ENCODE measurements at regions not wholly inside any gene's neighbourhood (a gene's known extent, or its start where the extent isn't known, plus 50 kb on each side); places are given as distances from the start of the nearest gene placed in this dataset.

GRCh38 chr5:29924107-29924506 lies 1269.4 kb upstream of the CDH6 start:
- no peaks in the 10 kb centered on the region for H3K4me1 ChIP-seq (ENCODE audit: insufficient read depth, low read length)
- H3K79me2 ChIP-seq (ENCODE audit: insufficient read depth, low read length), result no peaks in the 10 kb centered on the region
- no peak overlapping the region for H3K4ac ChIP-seq (ENCODE audit: low read depth, low read length)
- no peak overlapping the region for H4K8ac ChIP-seq (replicated peaks; ENCODE audit: insufficient read length, low read depth, low read length)
- H3K9me3 ChIP-seq (ENCODE audit: control insufficient read depth, low read depth, low read length), result no peaks in the 10 kb centered on the region
- no peak for DNase-seq
- H2BK20ac ChIP-seq (ENCODE audit: low read depth, low read length, poor library complexity, severe bottlenecking), result no peak overlapping the region
- H3K9me3 Mint-ChIP-seq, result no peaks in the 10 kb centered on the region
- H2BK12ac ChIP-seq (ENCODE audit: insufficient read length, low read depth, low read length), result no peak overlapping the region
- no peaks in the 10 kb centered on the region for H3K4me1 Mint-ChIP-seq
- H2BK5ac ChIP-seq (ENCODE audit: insufficient read length, low read length), result no peak overlapping the region
- no peak overlapping the region for H3K56ac ChIP-seq (ENCODE audit: insufficient read length, low read depth, low read length)
- WGBS (ENCODE audit: extremely low coverage, insufficient read length, low lambda C conversion rate), result no CpG with 5 or more reads among the region's 2 CpGs
- H3T11ph ChIP-seq (ENCODE audit: low read length), result no peak overlapping the region
- no peak overlapping the region for H2AFZ ChIP-seq (ENCODE audit: low read length)
- H2AK5ac ChIP-seq (ENCODE audit: insufficient read length, low read length), result no peak overlapping the region
- H3K27me3 Mint-ChIP-seq (ENCODE audit: low read depth), result no peaks in the 10 kb centered on the region
- no peak overlapping the region for H4K91ac ChIP-seq (ENCODE audit: insufficient read length, low read depth, low read length)
- H3K9ac ChIP-seq (ENCODE audit: extremely low read depth, insufficient read length, low read length), result no peak overlapping the region
- no peaks in the 10 kb centered on the region for H3K27me3 ChIP-seq (ENCODE audit: insufficient read depth, low read length)
- H2BK15ac ChIP-seq (ENCODE audit: low read depth, low read length), result no peak overlapping the region
- no peaks in the 10 kb centered on the region for H3K23me2 ChIP-seq (ENCODE audit: insufficient read length, low read depth, low read length, poor library complexity, severe bottlenecking)
- H4K5ac ChIP-seq (ENCODE audit: insufficient read length, low read depth, low read length), result no peak overlapping the region
- no peak overlapping the region for H3K14ac ChIP-seq (ENCODE audit: insufficient read depth, low read length)
- H3K79me1 ChIP-seq (ENCODE audit: insufficient read depth, low read depth, low read length, poor library complexity, severe bottlenecking), result no peaks in the 10 kb centered on the region
- H3K27ac Mint-ChIP-seq, result no peak overlapping the region
- no peaks in the 10 kb centered on the region for H4K20me1 ChIP-seq (ENCODE audit: control insufficient read depth, insufficient read depth, insufficient read length)
- no peak overlapping the region for H2BK120ac ChIP-seq (ENCODE audit: low read depth, low read length, poor library complexity, severe bottlenecking)
- no peak overlapping the region for H3K18ac ChIP-seq (ENCODE audit: insufficient read length, low read depth, low read length)
- no peak overlapping the region for H3K4me3 Mint-ChIP-seq
- no peak for TF ChIP-seq CTCF (conservative IDR thresholded peaks at IDR 0.05)
- H3K27ac ChIP-seq (ENCODE audit: insufficient read length, low read depth, low read length), result no peak overlapping the region
- no peaks in the 10 kb centered on the region for H3K36me3 Mint-ChIP-seq (ENCODE audit: insufficient read depth in 1 of 3, low read depth in 3 of 3)
- no peak overlapping the region for H3K23ac ChIP-seq (ENCODE audit: insufficient read length, low read depth, low read length)
- H3K4me2 ChIP-seq (ENCODE audit: insufficient read depth, insufficient read length, low read length), result no peak overlapping the region

Data from H9 (cell line).